DND-41 (cell line): ENCODE measurements at regions not wholly inside any gene's neighbourhood (a gene's known extent, or its start where the extent isn't known, plus 50 kb on each side); places are given as distances from the start of the nearest gene placed in this dataset.

Source experiments
- EZH2 ChIP-seq: IDR thresholded peaks from 3 replicates; pipeline ENCODE4 v1.6.1; 2012; ENCODE audit warnings: borderline replicate concordance, low read depth, mild to moderate bottlenecking, moderate library complexity, low read length, inconsistent platforms; ENCODE audit not compliant: severe bottlenecking
- TF ChIP-seq, protein P1 (sequence below): IDR thresholded peaks from 2 replicates; pipeline ENCODE4 v1.5.1; 2012; ENCODE audit warnings: borderline replicate concordance, low read length, moderate library complexity, mild to moderate bottlenecking; ENCODE audit not compliant: poor library complexity, severe bottlenecking; ENCODE audit errors: extremely low read depth

DNA sequence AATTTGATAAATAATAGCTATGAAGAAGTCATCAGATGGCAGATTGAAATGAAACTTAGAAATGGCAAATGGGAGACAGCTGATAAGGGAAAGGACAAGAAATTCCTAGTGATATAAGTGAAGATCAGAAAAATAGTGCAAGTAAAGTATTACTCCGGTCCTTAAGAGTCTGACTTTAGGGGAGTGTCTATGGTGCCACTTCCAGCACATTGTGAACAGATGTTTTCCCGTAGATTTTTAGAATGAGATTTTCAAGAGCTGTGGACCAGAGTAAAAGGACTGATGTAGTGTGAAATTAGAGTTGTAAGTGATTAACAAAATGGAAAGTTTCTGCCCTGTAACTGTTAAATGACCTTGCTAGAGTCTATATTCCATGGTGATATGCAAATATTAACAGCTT, 974.8 kb upstream of the TENM4 start:
- TF ChIP-seq, protein P1, sequence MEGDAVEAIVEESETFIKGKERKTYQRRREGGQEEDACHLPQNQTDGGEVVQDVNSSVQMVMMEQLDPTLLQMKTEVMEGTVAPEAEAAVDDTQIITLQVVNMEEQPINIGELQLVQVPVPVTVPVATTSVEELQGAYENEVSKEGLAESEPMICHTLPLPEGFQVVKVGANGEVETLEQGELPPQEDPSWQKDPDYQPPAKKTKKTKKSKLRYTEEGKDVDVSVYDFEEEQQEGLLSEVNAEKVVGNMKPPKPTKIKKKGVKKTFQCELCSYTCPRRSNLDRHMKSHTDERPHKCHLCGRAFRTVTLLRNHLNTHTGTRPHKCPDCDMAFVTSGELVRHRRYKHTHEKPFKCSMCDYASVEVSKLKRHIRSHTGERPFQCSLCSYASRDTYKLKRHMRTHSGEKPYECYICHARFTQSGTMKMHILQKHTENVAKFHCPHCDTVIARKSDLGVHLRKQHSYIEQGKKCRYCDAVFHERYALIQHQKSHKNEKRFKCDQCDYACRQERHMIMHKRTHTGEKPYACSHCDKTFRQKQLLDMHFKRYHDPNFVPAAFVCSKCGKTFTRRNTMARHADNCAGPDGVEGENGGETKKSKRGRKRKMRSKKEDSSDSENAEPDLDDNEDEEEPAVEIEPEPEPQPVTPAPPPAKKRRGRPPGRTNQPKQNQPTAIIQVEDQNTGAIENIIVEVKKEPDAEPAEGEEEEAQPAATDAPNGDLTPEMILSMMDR, result no peak
- TF ChIP-seq EZH2, result no peak
